Aorta (tissue), 5 donors: ENCODE measurements at regions not wholly inside any gene's neighbourhood (a gene's known extent, or its start where the extent isn't known, plus 50 kb on each side); places are given as distances from the start of the nearest gene placed in this dataset.

Experiments used
- ATAC-seq: fragments of 200-7000 bp; cut with Tn5 transposase; one replicate; pipeline ENCODE4 v1.9.1; 2022; ENCODE audit warnings: moderate library complexity; ENCODE audit not compliant: low FRiP score
- DNase-seq, 2 donors: peaks; one replicate each; pipeline ENCODE4 v3.0.0-alpha.2; 2020
- H3K27ac ChIP-seq, 2 donors: one replicate each; pipeline ENCODE4 v1.5.1; 2013; ENCODE audit warnings: low read length in 2 of 2, mild to moderate bottlenecking in 2 of 2, moderate library complexity in 2 of 2, control low read depth in 1 of 2, inconsistent platforms in 1 of 2, low read depth in 1 of 2
- H3K27me3 ChIP-seq, 2 donors: one replicate each; pipeline ENCODE4 v1.6.1; 2013; ENCODE audit warnings: control low read depth in 1 of 2, low read length in 1 of 2, mild to moderate bottlenecking in 1 of 2, moderate library complexity in 1 of 2; ENCODE audit not compliant: insufficient read depth in 2 of 2, control insufficient read depth in 1 of 2
- H3K36me3 ChIP-seq, 2 donors: one replicate each; pipeline ENCODE4 v1.6.1; 2013; ENCODE audit warnings: control low read depth in 1 of 2, low read length in 1 of 2, mild to moderate bottlenecking in 1 of 2; ENCODE audit not compliant: insufficient read depth in 2 of 2, control insufficient read depth in 1 of 2
- H3K4me1 ChIP-seq, 2 donors: one replicate each; pipeline ENCODE4 v1.6.1; 2013; ENCODE audit warnings: low read length in 2 of 2, control low read depth in 1 of 2, mild to moderate bottlenecking in 1 of 2, moderate library complexity in 1 of 2; ENCODE audit not compliant: insufficient read depth in 2 of 2, control insufficient read depth in 1 of 2
- H3K4me3 ChIP-seq, 2 donors: one replicate each; pipeline ENCODE4 v1.5.1; 2013; ENCODE audit warnings: low read length in 2 of 2, control low read depth in 1 of 2, mild to moderate bottlenecking in 1 of 2
- H3K9me3 ChIP-seq: one replicate; pipeline ENCODE4 v1.6.1; 2013; ENCODE audit warnings: mild to moderate bottlenecking, low read length; ENCODE audit not compliant: control insufficient read depth
- WGBS, 2 donors: extraction: QIAGEN DNeasy Blood & Tissue Kit; methylation state at CpG; one replicate each; pipeline ENCODE4 v1.1.7; 2013; 5-methylcytosine and 5-hydroxymethylcytosine counted together
- intact Hi-C, 2 donors: fragments of 100-400 bp; cut with DNase I; formaldehyde crosslinking; loops; one replicate each; pipeline versions ENCODE4 v1.14.2 to v1.15.0; 2022
- donor health status: healthy with polysubstance abuse.
- donor health status: Bipolar disorder and iron deficiency.
- donor health status: DM: no; HTN: no; CAD: no.
- donor health status: DM: no; HTN: no; CAD: no.
- donor health status: DM: yes; HTN: yes; CAD: no.

- intact Hi-C loops = no loop called here
- no peaks in the 10 kb centered on the region for H3K4me1 ChIP-seq
- 89 to 90% methylated on average over 5 of the region's 5 CpGs for WGBS, 2 donors
- H3K9me3 ChIP-seq = no peaks in the 10 kb centered on the region
- no peak overlapping the region for H3K4me3 ChIP-seq
- DNase-seq (no peak), ATAC-seq (no peak)
- no peaks in the 10 kb centered on the region for H3K36me3 ChIP-seq
- H3K27me3 ChIP-seq = no peaks in the 10 kb centered on the region
- no peak overlapping the region for H3K27ac ChIP-seq
Measured at GRCh38 chr10:78386509-78386908, 352.8 kb downstream of the RPS24 start.

- WGBS, 2 donors = 95% methylated on average over 8 to 9 of the region's 9 CpGs
- Histone ChIP-seq H3K27me3 (no peaks in the 10 kb centered on the region), H3K4me1 (no peaks in the 10 kb centered on the region), H3K9me3 (no peaks in the 10 kb centered on the region), H3K36me3 (no peaks in the 10 kb centered on the region), H3K27ac (no peak overlapping the region), H3K4me3 (no peak overlapping the region)
- ATAC-seq = no peak
- intact Hi-C loops = no loop called here
- DNase-seq = peak in 1 of 2 donors; percentile 74
Measured at GRCh38 chr10:78388331-78389050, 354.8 kb downstream of the RPS24 start.

GRCh38 chr10:78389419-78389818 is 355.8 kb downstream of the RPS24 start:
- Histone ChIP-seq H3K36me3 (no peaks in the 10 kb centered on the region), H3K27ac (no peak overlapping the region), H3K27me3 (no peaks in the 10 kb centered on the region), H3K9me3 (no peaks in the 10 kb centered on the region), H3K4me1 (no peaks in the 10 kb centered on the region), H3K4me3 (no peak overlapping the region)
- DNase-seq (peak in 1 of 2 donors; percentile 27), ATAC-seq (no peak)
- intact Hi-C loops = no loop called here
- 95% methylated on average over 3 of the region's 3 CpGs for WGBS, 2 donors

GRCh38 chr10:78390051-78390450 is 356.4 kb downstream of the RPS24 start:
- intact Hi-C loops = no loop called here
- no peak for ATAC-seq
- 89 to 95% methylated on average over 6 of the region's 6 CpGs for WGBS, 2 donors
- Histone ChIP-seq H3K4me3 (no peak overlapping the region), H3K27me3 (no peaks in the 10 kb centered on the region), H3K36me3 (no peaks in the 10 kb centered on the region), H3K4me1 (no peaks in the 10 kb centered on the region), H3K9me3 (no peaks in the 10 kb centered on the region), H3K27ac (no peak overlapping the region)
- DNase-seq = peak in 1 of 2 donors; percentile 59

- no peak for ATAC-seq
- no peaks in the 10 kb centered on the region for H3K27me3 ChIP-seq
- H3K27ac ChIP-seq = no peak overlapping the region
- no peak for DNase-seq
- H3K4me3 ChIP-seq = no peak overlapping the region
- no peaks in the 10 kb centered on the region for H3K36me3 ChIP-seq
- WGBS, 2 donors = 93 to 95% methylated on average over 5 of the region's 5 CpGs
- no peaks in the 10 kb centered on the region for H3K9me3 ChIP-seq
- intact Hi-C loops = no loop called here
- no peaks in the 10 kb centered on the region for H3K4me1 ChIP-seq
Measured at GRCh38 chr10:78390817-78391216, 357.2 kb downstream of the RPS24 start.

GRCh38 chr10:78391585-78391984 is 357.9 kb downstream of the RPS24 start:
- 94 to 96% methylated on average over 7 of the region's 7 CpGs for WGBS, 2 donors
- intact Hi-C loops = no loop called here
- no peaks in the 10 kb centered on the region for H3K36me3 ChIP-seq
- no peaks in the 10 kb centered on the region for H3K27me3 ChIP-seq
- H3K27ac ChIP-seq = no peak overlapping the region
- no peaks in the 10 kb centered on the region for H3K4me1 ChIP-seq
- DNase-seq (peak in 1 of 2 donors; percentile 14), ATAC-seq (no peak)
- no peak overlapping the region for H3K4me3 ChIP-seq
- H3K9me3 ChIP-seq = no peaks in the 10 kb centered on the region

GRCh38 chr10:78392197-78392596 is 358.5 kb downstream of the RPS24 start:
- DNase-seq = peak in 1 of 2 donors; percentile 0
- Histone ChIP-seq H3K9me3 (no peaks in the 10 kb centered on the region), H3K4me1 (no peaks in the 10 kb centered on the region), H3K27ac (no peak overlapping the region), H3K27me3 (no peaks in the 10 kb centered on the region), H3K36me3 (no peaks in the 10 kb centered on the region), H3K4me3 (no peak overlapping the region)
- intact Hi-C loops = no loop called here
- WGBS, 2 donors = 91 to 94% methylated on average over 2 of the region's 2 CpGs
- no peak for ATAC-seq

- no peaks in the 10 kb centered on the region for H3K27me3 ChIP-seq
- H3K4me3 ChIP-seq = no peak overlapping the region
- ATAC-seq (no peak), DNase-seq (peak in 1 of 2 donors; percentile 16)
- no peak overlapping the region for H3K27ac ChIP-seq
- no peaks in the 10 kb centered on the region for H3K9me3 ChIP-seq
- H3K36me3 ChIP-seq = no peaks in the 10 kb centered on the region
- intact Hi-C loops = no loop called here
- no peaks in the 10 kb centered on the region for H3K4me1 ChIP-seq
Measured at GRCh38 chr10:78393094-78393493, 359.4 kb downstream of the RPS24 start.

- intact Hi-C loops = no loop called here
- Histone ChIP-seq H3K27ac (no peak overlapping the region), H3K4me1 (no peaks in the 10 kb centered on the region), H3K9me3 (no peaks in the 10 kb centered on the region), H3K4me3 (no peak overlapping the region), H3K36me3 (no peaks in the 10 kb centered on the region), H3K27me3 (no peaks in the 10 kb centered on the region)
- whole genome bisulfite sequencing, 2 donors = 94 to 95% methylated on average over 4 of the region's 4 CpGs
- ATAC-seq = no peak
- DNase-seq = peak in 1 of 2 donors; percentile 9
Measured at GRCh38 chr10:78394047-78394446, 360.4 kb downstream of the RPS24 start.
